ENCODE measurements at regions not wholly inside any gene's neighbourhood (a gene's known extent, or its start where the extent isn't known, plus 50 kb on each side); places are given as distances from the start of the nearest gene placed in this dataset.

DNA sequence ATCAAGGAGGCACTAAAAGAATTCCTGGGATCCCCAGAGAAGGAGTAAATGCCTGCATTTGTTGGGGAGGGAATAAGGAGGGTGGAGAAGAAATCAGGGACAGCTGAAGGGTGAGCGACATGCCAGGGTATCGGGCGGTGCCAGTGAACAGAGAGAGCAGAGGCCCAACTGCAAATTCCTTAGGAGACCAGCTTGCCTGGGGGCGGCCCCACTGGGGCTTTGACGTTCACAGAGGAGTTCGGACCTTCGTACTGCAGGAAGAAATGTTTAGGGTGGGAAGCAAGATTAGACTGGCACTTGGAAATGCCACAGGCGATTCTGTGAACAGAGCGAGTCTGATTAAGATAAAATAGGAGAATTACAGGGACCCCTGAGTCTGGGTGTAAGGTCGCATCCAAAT lies 65.1 kb upstream of the FGF3 start:
- H3K9me3 Mint-ChIP-seq, result no peaks in the 10 kb centered on the region
- no peak overlapping the region for H3K4me3 Mint-ChIP-seq
- TF ChIP-seq, protein P1, sequence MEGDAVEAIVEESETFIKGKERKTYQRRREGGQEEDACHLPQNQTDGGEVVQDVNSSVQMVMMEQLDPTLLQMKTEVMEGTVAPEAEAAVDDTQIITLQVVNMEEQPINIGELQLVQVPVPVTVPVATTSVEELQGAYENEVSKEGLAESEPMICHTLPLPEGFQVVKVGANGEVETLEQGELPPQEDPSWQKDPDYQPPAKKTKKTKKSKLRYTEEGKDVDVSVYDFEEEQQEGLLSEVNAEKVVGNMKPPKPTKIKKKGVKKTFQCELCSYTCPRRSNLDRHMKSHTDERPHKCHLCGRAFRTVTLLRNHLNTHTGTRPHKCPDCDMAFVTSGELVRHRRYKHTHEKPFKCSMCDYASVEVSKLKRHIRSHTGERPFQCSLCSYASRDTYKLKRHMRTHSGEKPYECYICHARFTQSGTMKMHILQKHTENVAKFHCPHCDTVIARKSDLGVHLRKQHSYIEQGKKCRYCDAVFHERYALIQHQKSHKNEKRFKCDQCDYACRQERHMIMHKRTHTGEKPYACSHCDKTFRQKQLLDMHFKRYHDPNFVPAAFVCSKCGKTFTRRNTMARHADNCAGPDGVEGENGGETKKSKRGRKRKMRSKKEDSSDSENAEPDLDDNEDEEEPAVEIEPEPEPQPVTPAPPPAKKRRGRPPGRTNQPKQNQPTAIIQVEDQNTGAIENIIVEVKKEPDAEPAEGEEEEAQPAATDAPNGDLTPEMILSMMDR (conservative IDR thresholded peaks at IDR 0.05), result no peak
- no peaks in the 10 kb centered on the region for H3K36me3 Mint-ChIP-seq
- H3K27ac Mint-ChIP-seq, result no peak overlapping the region
- H3K4me1 Mint-ChIP-seq (ENCODE audit: unreplicated experiment), result peaks cover 5% of the 10 kb centered on the region
- no peak for DNase-seq (ENCODE audit: extremely low spot score, unreplicated experiment)
- peaks cover 15% of the 10 kb centered on the region for H3K27me3 Mint-ChIP-seq

- H3K9me3 Mint-ChIP-seq, result no peaks in the 10 kb centered on the region
- TF ChIP-seq, protein P1 (conservative IDR thresholded peaks at IDR 0.05), result no peak
These were observed 65.5 kb upstream of the FGF3 start for GRCh38 chr11:69884751-69885150.

GRCh38 chr11:69887330-69887729 lies 68.1 kb upstream of the FGF3 start:
- Mint-ChIP-seq H3K36me3 (no peaks in the 10 kb centered on the region), H3K9me3 (no peaks in the 10 kb centered on the region), H3K4me1 (ENCODE audit: unreplicated experiment) (peaks cover 9% of the 10 kb centered on the region), H3K27ac (no peak overlapping the region), H3K27me3 (peaks cover 33% of the 10 kb centered on the region), H3K4me3 (no peak overlapping the region)
- no peak for DNase-seq (ENCODE audit: extremely low spot score, unreplicated experiment)
- TF ChIP-seq, protein P1 (conservative IDR thresholded peaks at IDR 0.05), result no peak

More at GRCh38 chr11:69884751-69885150, 65.5 kb upstream of the FGF3 start:
- DNase-seq (ENCODE audit: extremely low spot score, unreplicated experiment), result no peak
- peaks cover 20% of the 10 kb centered on the region for H3K27me3 Mint-ChIP-seq
- no peak overlapping the region for H3K27ac Mint-ChIP-seq
- H3K4me1 Mint-ChIP-seq (ENCODE audit: unreplicated experiment), result peaks cover 6% of the 10 kb centered on the region
- H3K4me3 Mint-ChIP-seq, result no peak overlapping the region
- no peaks in the 10 kb centered on the region for H3K36me3 Mint-ChIP-seq

DNA sequence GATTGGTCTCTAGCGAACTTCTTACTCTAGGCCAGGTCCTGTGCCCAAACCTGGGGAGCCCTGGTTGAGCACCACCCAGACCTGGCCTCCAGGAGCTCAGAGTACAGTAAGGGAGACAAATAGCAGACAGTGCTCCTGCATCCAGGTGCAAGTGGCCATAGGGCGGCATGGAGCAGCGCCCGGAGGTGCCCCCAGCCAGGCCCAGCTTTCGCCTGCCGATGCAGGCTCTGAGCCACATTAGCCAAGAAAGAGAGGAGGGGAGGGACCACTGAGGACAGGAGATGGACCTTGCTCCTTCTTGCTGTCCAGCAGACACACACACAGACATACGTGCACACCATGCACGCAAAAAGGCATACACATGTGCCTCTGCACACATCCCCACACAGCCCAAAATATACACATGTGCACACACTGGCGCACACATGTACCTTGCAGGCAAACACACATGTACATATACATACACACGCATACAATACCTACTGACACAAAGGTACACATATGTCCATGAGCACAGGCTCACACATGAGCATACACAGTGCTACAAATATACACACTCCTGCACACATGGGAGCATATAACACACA lies 68.7 kb upstream of the FGF3 start:
- Mint-ChIP-seq H3K36me3 (no peaks in the 10 kb centered on the region), H3K9me3 (no peaks in the 10 kb centered on the region), H3K4me1 (ENCODE audit: unreplicated experiment) (peaks cover 9% of the 10 kb centered on the region), H3K27me3 (peaks cover 33% of the 10 kb centered on the region), H3K4me3 (no peak overlapping the region), H3K27ac (no peak overlapping the region)
- TF ChIP-seq, protein P1 (conservative IDR thresholded peaks at IDR 0.05), result no peak
- no peak for DNase-seq (ENCODE audit: extremely low spot score, unreplicated experiment)

DNA sequence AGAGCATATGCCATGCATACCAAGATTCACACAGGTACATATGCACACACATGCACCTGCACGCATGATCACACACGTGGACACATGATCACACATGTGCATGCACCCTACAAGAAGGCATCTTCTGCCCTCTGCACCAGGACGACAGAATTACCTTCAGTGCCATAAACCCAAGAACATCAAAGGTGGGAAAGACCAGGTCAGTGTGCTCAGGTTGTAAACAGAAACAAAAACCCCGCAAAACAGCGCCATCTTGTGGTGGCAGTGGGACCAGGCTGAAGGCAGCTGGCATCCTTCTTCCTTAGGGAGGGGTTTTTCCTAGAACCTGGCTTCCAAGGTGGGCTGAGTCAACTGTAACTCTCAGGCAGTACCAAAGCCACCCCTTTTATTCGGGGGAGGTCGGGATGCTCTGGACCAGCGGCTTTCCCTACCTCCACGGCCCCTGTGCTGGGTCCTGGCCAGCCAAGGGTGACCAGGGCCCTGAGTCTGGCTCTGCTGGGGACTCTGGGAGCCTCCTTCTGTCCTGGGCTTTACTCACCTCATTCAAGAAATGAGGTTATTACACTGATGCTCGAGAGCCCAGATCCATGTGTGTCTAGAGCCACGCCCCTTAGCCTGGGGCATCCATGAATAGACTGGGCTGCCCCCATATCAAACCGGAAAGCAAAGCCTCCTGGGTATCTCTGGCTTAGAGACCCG lies 69.4 kb upstream of the FGF3 start:
- no peaks in the 10 kb centered on the region for H3K36me3 Mint-ChIP-seq
- H3K27me3 Mint-ChIP-seq, result peaks cover 33% of the 10 kb centered on the region
- TF ChIP-seq, protein P1 (conservative IDR thresholded peaks at IDR 0.05), result peak; percentile 98
- peaks cover 9% of the 10 kb centered on the region for H3K4me1 Mint-ChIP-seq (ENCODE audit: unreplicated experiment)
- no peak overlapping the region for H3K4me3 Mint-ChIP-seq
- H3K9me3 Mint-ChIP-seq, result no peaks in the 10 kb centered on the region
- no peak overlapping the region for H3K27ac Mint-ChIP-seq
- DNase-seq (ENCODE audit: extremely low spot score, unreplicated experiment), result peak; percentile 82
